BLaER1 treated with 17β-estradiol and CSF1 and Interleukin-3, amounts not matched to agents 10 nM and 100 nM (cell line): ENCODE measurements at regions not wholly inside any gene's neighbourhood (a gene's known extent, or its start where the extent isn't known, plus 50 kb on each side); places are given as distances from the start of the nearest gene placed in this dataset.

Source experiments
- H3K27ac ChIP-seq, 11 experiments: shearing (Covaris generic); formaldehyde crosslinking; 2 replicates each; pipeline ENCODE4 v1.8.1; 2022
- H3K27me3 ChIP-seq, 11 experiments: shearing (Covaris generic); formaldehyde crosslinking; 2 replicates each; pipeline ENCODE4 v1.8.1; 2022
- H3K36me3 ChIP-seq, 11 experiments: shearing (Covaris generic); formaldehyde crosslinking; 2 replicates each; pipeline ENCODE4 v1.8.1; 2022
- H3K4me1 ChIP-seq, 10 experiments: shearing (Covaris generic); formaldehyde crosslinking; 2 replicates each; pipeline ENCODE4 v1.8.1; 2022
- H3K4me2 ChIP-seq, 11 experiments: shearing (Covaris generic); formaldehyde crosslinking; 2 replicates each; pipeline ENCODE4 v1.8.1; 2022
- H3K4me3 ChIP-seq, 10 experiments: shearing (Covaris generic); formaldehyde crosslinking; 2 replicates each; pipeline ENCODE4 v1.8.1; 2022
- H3K9ac ChIP-seq, 11 experiments: shearing (Covaris generic); formaldehyde crosslinking; 2 replicates each; pipeline ENCODE4 v1.8.1; 2022
- H3K9me3 ChIP-seq, 11 experiments: shearing (Covaris generic); formaldehyde crosslinking; replicated peaks in 1 of 11; 2 replicates each; pipeline ENCODE4 v1.8.1; 2022
- H4K20me1 ChIP-seq, 11 experiments: shearing (Covaris generic); formaldehyde crosslinking; 2 replicates each; pipeline ENCODE4 v1.8.1; 2022
- Cebpa-rat ChIP-seq, 11 experiments: shearing (Covaris generic); IDR thresholded peaks; 2 replicates each; pipeline ENCODE4 v1.8.1; 2022

DNA sequence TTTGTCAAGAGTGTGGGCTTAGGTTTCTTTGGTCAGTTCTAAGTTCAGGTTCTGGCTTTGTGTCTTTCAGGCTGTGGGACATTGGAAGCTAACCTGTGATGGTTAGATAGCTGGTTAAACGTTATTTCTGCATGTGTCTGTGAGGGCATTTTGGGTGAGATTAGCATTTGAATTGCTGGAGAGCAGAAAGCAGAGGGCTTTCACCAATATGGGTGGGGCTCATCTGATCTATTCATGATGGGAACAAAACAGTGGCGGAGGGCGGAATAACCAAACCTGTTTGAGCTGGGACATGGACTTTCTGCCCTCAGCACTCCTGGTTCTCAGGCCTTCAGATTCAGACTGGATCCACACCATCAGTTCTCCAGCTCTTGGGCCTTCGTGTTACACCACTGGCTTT lies 195.4 kb downstream of the KLF13 start:
- Histone ChIP-seq H3K4me3 (no peak overlapping the region), H4K20me1 (no peaks in the 10 kb centered on the region), H3K4me2 (no peak overlapping the region), H3K9ac (no peak overlapping the region), H3K4me1 (peaks cover 0 to 9% (median 4%) of the 10 kb centered on the region in 10 experiments; a peak in 9 of 20 replicates), H3K9me3 (no peaks in the 10 kb centered on the region), H3K27me3 (no peaks in the 10 kb centered on the region), H3K27ac (no peak overlapping the region), H3K36me3 (no peaks in the 10 kb centered on the region)
- TF ChIP-seq Cebpa-rat (IDR thresholded peaks at IDR 0.05): no peak

DNA sequence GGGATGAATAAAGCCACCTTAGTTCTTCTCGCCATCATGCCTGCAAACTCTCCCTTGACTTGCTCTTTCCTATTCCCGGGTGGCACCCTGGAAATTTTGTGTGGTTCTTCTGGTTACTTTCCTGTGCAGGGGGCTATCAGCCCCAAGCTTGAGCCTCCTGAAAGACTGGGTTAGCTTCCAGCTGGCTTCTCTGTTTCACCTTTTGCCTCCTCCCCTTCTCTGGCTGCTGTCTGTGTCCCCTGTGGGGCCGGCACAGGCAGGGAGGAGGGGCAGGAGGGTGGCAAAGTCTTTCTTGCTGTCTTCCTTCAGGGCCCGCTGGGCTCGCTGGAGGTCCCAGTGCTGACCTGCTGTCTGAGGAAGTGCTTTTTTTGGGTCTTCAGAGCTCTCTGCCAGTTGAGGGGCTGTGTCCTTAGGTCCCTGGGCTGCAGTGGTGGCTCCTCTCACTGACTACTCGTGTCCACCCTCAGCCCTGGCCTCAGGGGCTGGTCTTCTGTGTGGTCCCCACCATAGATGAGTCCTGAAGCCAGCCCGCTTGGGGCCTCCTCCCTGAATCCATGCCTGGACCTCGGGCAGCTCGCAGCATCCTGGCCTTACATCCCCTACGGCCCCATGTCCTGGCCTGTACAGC lies 196.5 kb downstream of the KLF13 start:
- no peaks in the 10 kb centered on the region for H3K9me3 ChIP-seq
- H3K27me3 ChIP-seq: no peaks in the 10 kb centered on the region
- H3K4me1 ChIP-seq: peaks cover 0 to 9% (median 4%) of the 10 kb centered on the region in 10 experiments; a peak in 9 of 20 replicates
- TF ChIP-seq Cebpa-rat (IDR thresholded peaks at IDR 0.05): no peak
- H4K20me1 ChIP-seq: no peaks in the 10 kb centered on the region
- peak overlapping the region in 7 of 11 experiments; percentile 7 to 53 (median 35); a peak in 10 of 22 replicates for H3K4me2 ChIP-seq
- no peak overlapping the region; a peak in 2 of 22 replicates for H3K9ac ChIP-seq
- H3K36me3 ChIP-seq: no peaks in the 10 kb centered on the region
- no peak overlapping the region for H3K27ac ChIP-seq
- no peak overlapping the region for H3K4me3 ChIP-seq

DNA sequence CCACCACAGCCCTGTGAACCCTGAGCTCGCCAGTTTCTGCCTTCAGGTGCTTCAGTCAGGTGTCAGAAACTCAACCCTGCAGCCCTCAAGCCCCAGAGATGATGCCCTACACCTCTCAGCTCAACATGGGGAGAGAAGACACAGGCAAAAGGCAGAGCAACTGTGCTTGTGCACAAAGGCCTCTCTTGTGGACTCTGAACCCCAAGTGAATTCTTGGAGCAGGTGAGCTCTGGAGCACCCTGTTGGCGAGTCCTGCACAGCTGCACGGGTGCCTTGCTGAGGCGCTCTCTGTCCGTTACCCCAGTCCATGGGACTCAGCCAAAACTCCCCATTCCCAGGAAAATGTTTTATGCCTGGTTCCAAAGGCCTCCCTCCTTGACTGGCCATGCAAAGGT lies 197.0 kb downstream of the KLF13 start:
- H3K36me3 ChIP-seq: no peaks in the 10 kb centered on the region
- H3K27ac ChIP-seq: no peak overlapping the region
- no peaks in the 10 kb centered on the region for H3K9me3 ChIP-seq
- no peak overlapping the region; a peak in 1 of 22 replicates for H3K9ac ChIP-seq
- TF ChIP-seq Cebpa-rat (IDR thresholded peaks at IDR 0.05): no peak
- peak overlapping the region in 7 of 11 experiments; percentile 7 to 53 (median 35); a peak in 8 of 22 replicates for H3K4me2 ChIP-seq
- no peaks in the 10 kb centered on the region for H3K27me3 ChIP-seq
- H3K4me3 ChIP-seq: no peak overlapping the region
- H4K20me1 ChIP-seq: no peaks in the 10 kb centered on the region
- H3K4me1 ChIP-seq: peaks cover 0 to 9% (median 4%) of the 10 kb centered on the region in 10 experiments; a peak in 9 of 20 replicates

DNA sequence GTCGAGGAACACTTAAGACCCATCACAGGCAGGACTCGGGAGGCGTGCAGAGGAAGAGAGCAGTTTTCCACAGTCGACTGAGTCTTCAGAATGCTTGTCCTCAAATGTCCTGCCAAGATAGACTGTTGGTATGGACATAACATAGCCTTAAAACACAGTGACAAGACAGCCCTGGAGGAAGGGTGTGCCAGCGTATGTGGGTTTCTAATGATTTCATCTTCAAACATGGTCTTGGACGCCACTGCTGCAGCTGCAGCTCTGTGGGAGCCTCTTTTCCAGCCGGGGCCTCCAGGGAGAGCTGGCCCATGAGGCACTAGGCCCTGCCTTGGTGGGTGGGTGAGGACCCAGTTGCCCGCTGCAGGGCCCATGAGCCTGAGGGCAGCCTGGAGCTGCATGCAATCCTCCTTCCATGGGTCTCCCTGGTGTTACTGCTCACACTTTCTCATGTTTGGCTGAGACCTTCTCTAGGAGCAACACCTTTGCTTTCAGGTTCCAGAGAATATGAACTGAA lies 198.6 kb downstream of the KLF13 start:
- Histone ChIP-seq H3K4me1 (peaks cover 0 to 9% (median 4%) of the 10 kb centered on the region in 10 experiments; a peak in 9 of 20 replicates), H3K4me2 (no peak overlapping the region), H4K20me1 (no peaks in the 10 kb centered on the region), H3K4me3 (no peak overlapping the region), H3K36me3 (no peaks in the 10 kb centered on the region), H3K27ac (no peak overlapping the region), H3K9me3 (no peaks in the 10 kb centered on the region), H3K27me3 (no peaks in the 10 kb centered on the region), H3K9ac (no peak overlapping the region)
- no peak for TF ChIP-seq Cebpa-rat (IDR thresholded peaks at IDR 0.05)

DNA sequence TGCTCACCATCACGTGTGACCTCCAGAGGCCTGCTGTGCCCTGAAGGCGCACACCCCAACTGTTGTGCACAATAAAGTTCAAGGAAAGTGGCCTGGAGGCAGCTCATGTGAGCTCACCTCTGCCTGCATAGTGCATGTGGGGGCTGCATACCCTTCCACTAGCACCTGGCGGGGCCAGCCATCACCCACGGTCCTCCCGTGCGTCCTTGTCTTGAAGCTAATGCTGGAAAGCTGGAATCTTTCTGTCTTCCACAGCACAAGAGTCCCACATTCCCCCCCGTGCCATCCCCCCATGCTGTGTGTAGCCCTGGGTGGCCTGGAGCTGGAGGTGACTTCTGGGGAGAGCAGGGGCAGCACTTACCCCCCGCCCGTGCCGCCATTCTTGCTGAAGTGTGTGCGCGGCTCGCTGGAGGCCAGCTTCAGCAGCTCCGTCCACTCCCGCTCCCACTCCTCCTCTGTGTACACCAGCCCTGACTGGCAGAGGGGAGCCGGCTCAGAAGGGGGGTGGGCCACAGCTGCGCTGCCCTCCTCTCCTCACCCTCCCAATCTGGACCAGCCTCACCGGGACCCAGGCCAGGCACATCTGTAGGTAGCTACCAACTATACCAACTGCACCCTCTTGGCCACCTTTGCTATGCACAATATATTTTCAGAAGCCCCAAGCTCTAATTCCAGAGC lies 199.5 kb downstream of the KLF13 start:
- H3K27ac ChIP-seq: no peak overlapping the region
- H3K4me3 ChIP-seq: no peak overlapping the region
- no peak for TF ChIP-seq Cebpa-rat (IDR thresholded peaks at IDR 0.05)
- H3K27me3 ChIP-seq: no peaks in the 10 kb centered on the region
- no peaks in the 10 kb centered on the region for H3K36me3 ChIP-seq
- no peaks in the 10 kb centered on the region for H3K9me3 ChIP-seq
- H4K20me1 ChIP-seq: no peaks in the 10 kb centered on the region
- H3K4me1 ChIP-seq: peaks cover 0 to 9% (median 4%) of the 10 kb centered on the region in 10 experiments; a peak in 9 of 20 replicates
- no peak overlapping the region for H3K9ac ChIP-seq
- no peak overlapping the region for H3K4me2 ChIP-seq

DNA sequence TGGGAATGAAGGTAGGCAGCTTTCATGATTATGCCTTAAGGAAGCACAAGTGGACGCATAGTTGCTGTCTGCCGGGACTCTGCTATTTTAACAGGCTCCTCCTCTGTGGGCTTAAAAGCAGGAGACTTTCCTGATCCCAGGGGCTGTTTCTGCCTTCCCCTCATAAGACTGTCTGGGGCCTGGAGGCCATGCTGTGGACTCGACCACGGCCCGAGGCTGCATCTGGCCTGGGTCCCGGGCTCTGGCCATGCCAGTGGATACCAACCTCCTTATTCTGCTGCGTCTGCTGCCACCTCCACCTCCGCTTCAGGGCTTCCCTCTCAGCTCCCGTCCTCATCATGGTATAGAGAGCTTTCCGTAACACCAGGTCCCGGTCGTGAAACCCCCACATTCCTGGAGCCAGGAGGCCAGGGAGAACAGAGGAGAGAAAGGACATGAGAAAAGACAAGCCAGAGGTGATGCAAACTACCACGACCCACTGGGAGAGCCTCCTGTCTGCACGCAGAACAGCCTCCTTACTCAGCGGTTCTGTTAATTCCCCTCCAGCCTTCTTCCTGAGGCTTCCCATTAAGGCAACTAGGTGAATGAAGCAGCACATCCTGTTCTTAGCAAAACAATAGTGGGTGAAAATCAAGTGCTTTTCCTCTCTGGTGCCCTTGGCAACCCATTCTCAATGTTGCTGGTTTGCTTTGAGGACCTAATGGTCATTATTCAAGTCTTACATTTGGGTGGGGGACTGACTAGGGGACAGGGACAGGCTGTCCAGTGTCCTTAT lies 200.5 kb downstream of the KLF13 start:
- H4K20me1 ChIP-seq: no peaks in the 10 kb centered on the region
- no peaks in the 10 kb centered on the region for H3K27me3 ChIP-seq
- peaks cover 0 to 9% (median 4%) of the 10 kb centered on the region in 10 experiments; a peak in 9 of 20 replicates for H3K4me1 ChIP-seq
- H3K36me3 ChIP-seq: no peaks in the 10 kb centered on the region
- H3K27ac ChIP-seq: no peak overlapping the region
- H3K4me3 ChIP-seq: no peak overlapping the region
- no peaks in the 10 kb centered on the region; a peak in 2 of 22 replicates for H3K9me3 ChIP-seq
- no peak overlapping the region for H3K4me2 ChIP-seq
- H3K9ac ChIP-seq: no peak overlapping the region
- TF ChIP-seq Cebpa-rat (IDR thresholded peaks at IDR 0.05): no peak

DNA sequence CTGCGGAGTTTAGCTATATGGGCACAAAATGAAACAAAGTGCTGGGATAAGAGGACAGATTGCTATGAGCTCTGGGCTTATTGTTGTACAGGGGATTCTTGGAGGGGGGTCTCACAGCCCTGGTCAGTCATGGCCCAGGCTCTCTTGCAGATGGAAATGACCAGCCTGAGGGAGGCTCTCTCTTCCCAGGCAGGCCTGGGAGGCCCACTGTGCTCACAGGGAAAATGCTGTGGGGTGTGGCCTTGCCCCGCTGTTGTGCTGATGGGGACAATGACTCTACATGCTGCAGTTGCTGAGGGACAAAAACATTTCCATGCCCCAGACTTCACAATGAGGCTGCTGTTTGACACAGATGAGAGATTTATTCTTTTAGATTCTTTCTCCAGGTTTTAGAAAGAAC lies 202.2 kb downstream of the KLF13 start:
- Histone ChIP-seq H3K36me3 (no peaks in the 10 kb centered on the region), H3K27me3 (no peaks in the 10 kb centered on the region), H3K27ac (no peak overlapping the region), H3K4me1 (no peaks in the 10 kb centered on the region), H3K9ac (no peak overlapping the region), H4K20me1 (no peaks in the 10 kb centered on the region), H3K4me3 (no peak overlapping the region), H3K9me3 (no peaks in the 10 kb centered on the region; a peak in 3 of 22 replicates), H3K4me2 (no peak overlapping the region)
- no peak for TF ChIP-seq Cebpa-rat (IDR thresholded peaks at IDR 0.05)

DNA sequence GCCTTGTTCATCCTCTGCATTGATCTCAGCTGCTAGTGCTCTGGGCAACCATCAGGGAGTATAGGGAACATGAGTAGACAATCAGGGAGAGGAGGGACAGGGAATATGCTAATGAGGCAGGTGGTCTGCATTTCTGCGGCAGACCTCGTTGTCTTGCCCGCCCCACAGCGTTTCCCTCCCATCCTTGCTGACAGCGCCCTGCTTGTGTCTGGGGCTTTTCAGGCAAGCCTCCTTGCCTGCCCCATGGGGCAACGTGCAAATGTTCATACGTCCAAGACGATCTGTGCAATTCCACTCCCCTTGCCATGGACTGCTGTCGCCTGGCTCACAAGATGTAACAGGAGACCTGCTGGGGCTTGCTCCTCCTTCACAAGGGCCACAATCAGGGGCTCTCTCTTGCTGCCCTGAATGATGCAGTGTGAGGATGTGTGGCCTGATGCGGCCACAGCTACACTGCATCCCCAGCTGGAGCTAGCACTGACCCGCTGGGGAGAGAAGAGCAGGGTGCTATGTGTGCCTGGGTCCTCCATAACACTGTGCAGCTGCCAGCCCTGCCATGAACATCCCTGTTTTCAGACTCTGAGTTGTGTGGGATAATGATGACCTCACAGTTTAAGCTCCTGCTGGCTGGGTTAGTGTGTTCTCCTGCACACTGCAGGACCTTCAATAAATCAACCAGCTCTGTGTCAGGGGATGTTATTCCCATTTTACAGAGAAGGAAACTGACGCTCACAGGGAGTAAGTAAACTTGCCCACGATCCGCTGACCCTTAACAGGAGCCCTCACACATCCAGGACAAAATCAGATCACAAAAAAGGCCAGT lies 211.3 kb downstream of the KLF13 start:
- Histone ChIP-seq H3K27ac (no peak overlapping the region), H3K4me1 (no peaks in the 10 kb centered on the region), H4K20me1 (no peaks in the 10 kb centered on the region), H3K9ac (no peak overlapping the region), H3K4me2 (no peak overlapping the region), H3K9me3 (no peaks in the 10 kb centered on the region), H3K4me3 (no peak overlapping the region), H3K27me3 (no peaks in the 10 kb centered on the region), H3K36me3 (no peaks in the 10 kb centered on the region)
- TF ChIP-seq Cebpa-rat (IDR thresholded peaks at IDR 0.05): no peak
